GM13976 (cell line): ENCODE measurements at regions not wholly inside any gene's neighbourhood (a gene's known extent, or its start where the extent isn't known, plus 50 kb on each side); places are given as distances from the start of the nearest gene placed in this dataset.

ENCODE experiments used
- DNase-seq: peaks from one replicate; pipeline ENCODE4 v3.0.0; 2012; ENCODE audit warnings: low spot score
- CTCF ChIP-seq: IDR thresholded peaks from 2 replicates; pipeline ENCODE4 v1.5.1; 2012; ENCODE audit warnings: borderline replicate concordance, mild to moderate bottlenecking; ENCODE audit not compliant: insufficient read depth; ENCODE audit errors: extremely low read depth, missing control alignments, control extremely low read depth
- in situ Hi-C: fragments of 300-500 bp; cut with MboI; formaldehyde crosslinking; loops from one replicate; pipeline ENCODE4 v1.12.0; 2022; ENCODE audit warnings: low sequenced_read_pairs, mixed read lengths, inconsistent platforms; ENCODE audit not compliant: unreplicated experiment

- no peak for DNase-seq
- in situ Hi-C loops = no loop called here
- no peak for TF ChIP-seq CTCF
These were observed 212.2 kb downstream of the PCSK1 start for GRCh38 chr5:96220610-96221390.

- in situ Hi-C loops = no loop called here
These were observed 213.3 kb downstream of the PCSK1 start for GRCh38 chr5:96219580-96220281.

GRCh38 chr5:96218653-96219052, 214.4 kb downstream of the PCSK1 start:
- no peak for DNase-seq
- in situ Hi-C loops = no loop called here
- no peak for TF ChIP-seq CTCF

More at GRCh38 chr5:96219580-96220281, 213.3 kb downstream of the PCSK1 start:
- DNase-seq = no peak
- TF ChIP-seq CTCF = no peak

- no peak for DNase-seq
- TF ChIP-seq CTCF = no peak
- in situ Hi-C loops = no loop called here
These were observed 218.4 kb downstream of the PCSK1 start for GRCh38 chr5:96214442-96215197.

- in situ Hi-C loops = no loop called here
- DNase-seq = no peak
- TF ChIP-seq CTCF = no peak
These were observed 223.2 kb downstream of the PCSK1 start for GRCh38 chr5:96209829-96210228.

GRCh38 chr5:96207420-96207819, 225.6 kb downstream of the PCSK1 start:
- no peak for TF ChIP-seq CTCF
- no peak for DNase-seq
- in situ Hi-C loops = no loop called here
